HAP-1 (cell line): ENCODE measurements at regions not wholly inside any gene's neighbourhood (a gene's known extent, or its start where the extent isn't known, plus 50 kb on each side); places are given as distances from the start of the nearest gene placed in this dataset.
"Not testable (repeated sequence)": the region's sequence is repeated elsewhere in the genome, so short reads cannot be mapped to it uniquely, and the experiment has no call there.

Experiments used
- DNase-seq, 2 experiments: peaks; one replicate each; pipeline ENCODE4 v3.0.0-alpha.2; 2016 to 2020; ENCODE audit warnings: low spot score in 2 of 2
- H3K27me3 ChIP-seq: fragments of 250-450 bp; sonication (Bioruptor Pico); 2 replicates; pipeline ENCODE4 v1.5.1; 2020; ENCODE audit warnings: low read depth, mild to moderate bottlenecking, moderate library complexity
- H3K36me3 ChIP-seq: fragments of 250-450 bp; sonication (Bioruptor Pico); replicated peaks from 2 replicates; pipeline ENCODE4 v1.5.1; 2020; ENCODE audit warnings: mild to moderate bottlenecking
- H3K4me1 ChIP-seq: fragments of 250-450 bp; sonication (Bioruptor Pico); 2 replicates; pipeline ENCODE4 v1.5.1; 2020; ENCODE audit warnings: mild to moderate bottlenecking
- H3K4me3 ChIP-seq: fragments of 250-450 bp; sonication (Bioruptor Pico); 2 replicates; pipeline ENCODE4 v1.5.1; 2020; ENCODE audit warnings: mild to moderate bottlenecking, moderate library complexity
- H3K9me3 ChIP-seq: fragments of 250-450 bp; sonication (Bioruptor Pico); 2 replicates; pipeline ENCODE4 v1.5.1; 2020; ENCODE audit warnings: mild to moderate bottlenecking, moderate library complexity
- in situ Hi-C: fragments of 300-500 bp; cut with MboI; formaldehyde crosslinking; loops from 3 replicates; pipeline ENCODE4 v1.14.3; 2020; ENCODE audit warnings: low sequenced_read_pairs, inconsistent platforms, mixed read lengths

- in situ Hi-C loops: no loop called here
Measured at GRCh38 chr4:95779447-95779846, 60.4 kb upstream of the PDHA2 start.

GRCh38 chr4:95778666-95779065 lies 61.2 kb upstream of the PDHA2 start:
- no peak for DNase-seq
- no peaks in the 10 kb centered on the region for H3K4me1 ChIP-seq
- H3K27me3 ChIP-seq: no peaks in the 10 kb centered on the region
- in situ Hi-C loops: no loop called here
- H3K36me3 ChIP-seq: no peaks in the 10 kb centered on the region
- H3K4me3 ChIP-seq: no peak overlapping the region
- H3K9me3 ChIP-seq: no peaks in the 10 kb centered on the region

More at GRCh38 chr4:95779447-95779846, 60.4 kb upstream of the PDHA2 start:
- Histone ChIP-seq H3K36me3 (no peaks in the 10 kb centered on the region), H3K27me3 (no peaks in the 10 kb centered on the region), H3K4me1 (no peaks in the 10 kb centered on the region), H3K9me3 (no peaks in the 10 kb centered on the region), H3K4me3 (no peak overlapping the region)
- no peak for DNase-seq

DNA sequence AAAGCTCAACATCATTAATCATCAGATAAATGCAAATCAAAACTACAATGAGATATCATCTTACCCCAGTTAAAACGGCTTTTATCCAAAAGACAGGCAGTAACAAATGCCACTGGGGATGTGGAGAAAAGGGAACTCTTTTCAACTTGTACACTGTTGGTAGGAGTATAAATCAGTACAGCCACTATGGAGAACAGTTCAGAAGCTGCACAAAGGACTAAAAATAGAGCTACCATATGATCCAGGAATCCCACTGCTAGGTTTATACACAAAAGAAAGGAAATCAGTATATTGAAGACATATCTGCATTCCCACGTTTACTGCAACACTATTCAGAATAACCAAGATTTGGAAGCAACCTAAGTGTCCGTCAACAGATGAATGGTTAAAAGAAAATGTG lies 69.3 kb upstream of the PDHA2 start:
- H3K27me3 ChIP-seq, H3K4me1 ChIP-seq, H3K4me3 ChIP-seq, H3K36me3 ChIP-seq, H3K9me3 ChIP-seq, DNase-seq, in situ Hi-C loops: not testable (repeated sequence)

DNA sequence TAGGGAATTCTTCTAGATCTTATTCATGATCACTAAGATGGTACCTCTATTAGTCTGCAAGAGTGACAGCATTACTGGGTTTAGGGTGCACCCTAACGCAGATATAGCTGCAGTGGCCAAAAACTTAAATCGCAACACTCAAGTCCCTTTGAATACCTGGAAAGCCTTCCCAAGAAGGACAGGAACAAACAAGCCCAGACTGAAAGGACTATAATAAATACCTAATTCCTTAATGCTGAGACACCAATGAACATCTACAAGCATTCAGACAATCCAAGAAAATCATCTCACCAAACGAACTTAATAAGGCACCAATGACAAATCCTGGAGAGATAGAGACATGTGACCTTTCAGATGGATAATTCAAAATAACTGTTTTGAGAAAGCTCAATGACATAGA lies 74.9 kb upstream of the PDHA2 start:
- in situ Hi-C loops: no loop called here
- H3K4me3 ChIP-seq: no peak overlapping the region
- H3K27me3 ChIP-seq: no peaks in the 10 kb centered on the region
- H3K9me3 ChIP-seq: no peaks in the 10 kb centered on the region
- H3K36me3 ChIP-seq: no peaks in the 10 kb centered on the region
- no peak for DNase-seq
- peaks cover 8% of the 10 kb centered on the region for H3K4me1 ChIP-seq

DNA sequence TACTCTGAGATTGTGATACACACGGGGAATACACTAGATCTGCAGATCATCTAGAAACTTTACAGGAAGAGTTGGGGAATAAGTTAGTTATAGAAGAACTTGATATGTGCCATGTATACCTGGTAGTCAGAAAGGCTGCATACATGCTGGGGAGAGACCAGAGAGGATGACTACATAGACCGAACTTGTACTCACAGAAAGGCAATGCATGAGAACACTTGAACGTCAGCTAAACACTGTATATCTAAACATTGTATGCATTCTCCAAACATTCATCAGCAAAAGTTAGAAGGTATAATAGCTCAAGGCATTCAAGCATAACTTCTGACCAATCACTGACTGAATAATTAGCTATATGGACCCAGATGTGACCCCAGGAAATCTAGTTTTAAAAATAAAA lies 78.0 kb upstream of the PDHA2 start:
- no peaks in the 10 kb centered on the region for H3K9me3 ChIP-seq
- H3K4me3 ChIP-seq: no peak overlapping the region
- peaks cover 28% of the 10 kb centered on the region for H3K4me1 ChIP-seq
- no peak for DNase-seq
- no peaks in the 10 kb centered on the region for H3K27me3 ChIP-seq
- in situ Hi-C loops: no loop called here
- H3K36me3 ChIP-seq: no peaks in the 10 kb centered on the region

- Histone ChIP-seq H3K27me3 (no peaks in the 10 kb centered on the region), H3K4me1 (peaks cover 33% of the 10 kb centered on the region), H3K36me3 (no peaks in the 10 kb centered on the region), H3K9me3 (no peaks in the 10 kb centered on the region), H3K4me3 (no peak overlapping the region)
- no peak for DNase-seq
- in situ Hi-C loops: no loop called here
Measured at GRCh38 chr4:95761426-95761825, 78.5 kb upstream of the PDHA2 start.

- peaks cover 35% of the 10 kb centered on the region for H3K4me1 ChIP-seq
- H3K36me3 ChIP-seq, H3K27me3 ChIP-seq, H3K4me3 ChIP-seq, in situ Hi-C loops, H3K9me3 ChIP-seq, DNase-seq: not testable (repeated sequence)
Measured at GRCh38 chr4:95760646-95761045, 79.2 kb upstream of the PDHA2 start.

GRCh38 chr4:95758001-95758400 lies 81.9 kb upstream of the PDHA2 start:
- in situ Hi-C loops: no loop called here
- H3K4me1 ChIP-seq: peaks cover 35% of the 10 kb centered on the region
- DNase-seq: no peak
- H3K9me3 ChIP-seq: no peaks in the 10 kb centered on the region
- no peaks in the 10 kb centered on the region for H3K36me3 ChIP-seq
- no peak overlapping the region for H3K4me3 ChIP-seq
- H3K27me3 ChIP-seq: no peaks in the 10 kb centered on the region

GRCh38 chr4:95754667-95755066 lies 85.2 kb upstream of the PDHA2 start:
- Histone ChIP-seq H3K4me1 (peaks cover 28% of the 10 kb centered on the region), H3K4me3 (no peak overlapping the region), H3K9me3 (no peaks in the 10 kb centered on the region), H3K36me3 (no peaks in the 10 kb centered on the region), H3K27me3 (no peaks in the 10 kb centered on the region)
- in situ Hi-C loops: no loop called here
- DNase-seq: no peak

- in situ Hi-C loops: no loop called here
- Histone ChIP-seq H3K36me3 (no peaks in the 10 kb centered on the region), H3K4me1 (peaks cover under 1% of the 10 kb centered on the region), H3K4me3 (no peak overlapping the region), H3K9me3 (no peaks in the 10 kb centered on the region), H3K27me3 (no peaks in the 10 kb centered on the region)
- DNase-seq: no peak
Measured at GRCh38 chr4:95749204-95749603, 90.7 kb upstream of the PDHA2 start.

GRCh38 chr4:95742872-95743271 lies 97.0 kb upstream of the PDHA2 start:
- no peaks in the 10 kb centered on the region for H3K36me3 ChIP-seq
- H3K9me3 ChIP-seq: no peaks in the 10 kb centered on the region; the same call in 1 of the 2 replicates
- in situ Hi-C loops: no loop called here
- peaks cover 5% of the 10 kb centered on the region for H3K4me1 ChIP-seq
- H3K27me3 ChIP-seq: no peaks in the 10 kb centered on the region
- no peak overlapping the region for H3K4me3 ChIP-seq
- DNase-seq: no peak

- Histone ChIP-seq H3K9me3 (no peaks in the 10 kb centered on the region; the same call in 1 of the 2 replicates), H3K4me1 (peaks cover 5% of the 10 kb centered on the region), H3K27me3 (no peaks in the 10 kb centered on the region), H3K4me3 (no peak overlapping the region), H3K36me3 (no peaks in the 10 kb centered on the region)
- DNase-seq: no peak
- in situ Hi-C loops: no loop called here
Measured at GRCh38 chr4:95742179-95742578, 97.7 kb upstream of the PDHA2 start.

DNA sequence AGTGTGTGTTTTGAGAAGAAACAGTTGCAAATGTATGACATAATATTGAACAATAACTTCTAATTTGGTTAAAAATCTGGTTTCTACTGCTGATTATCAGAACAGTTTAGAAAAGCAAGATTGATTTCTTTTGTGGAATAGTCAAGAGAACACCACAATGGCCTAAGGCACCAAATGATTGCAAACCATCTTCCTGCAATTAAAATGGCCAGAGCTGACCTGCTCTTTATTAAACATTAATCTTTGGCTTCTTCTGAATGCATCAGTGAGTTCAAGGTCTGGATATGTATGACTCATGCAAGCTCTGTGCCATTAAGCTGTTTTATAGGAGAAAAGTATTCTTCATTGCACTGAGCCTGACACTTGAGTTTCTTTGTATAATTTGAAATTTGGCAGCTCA lies 107.8 kb upstream of the PDHA2 start:
- Histone ChIP-seq H3K36me3 (no peaks in the 10 kb centered on the region), H3K9me3 (no peaks in the 10 kb centered on the region), H3K27me3 (no peaks in the 10 kb centered on the region), H3K4me1 (no peaks in the 10 kb centered on the region), H3K4me3 (no peak overlapping the region)
- peak in 1 of 2 experiments; percentile 38 for DNase-seq
- in situ Hi-C loops: no loop called here

- Histone ChIP-seq H3K9me3 (no peaks in the 10 kb centered on the region), H3K27me3 (no peaks in the 10 kb centered on the region), H3K4me1 (no peaks in the 10 kb centered on the region), H3K36me3 (no peaks in the 10 kb centered on the region), H3K4me3 (no peak overlapping the region)
- no peak for DNase-seq
- in situ Hi-C loops: no loop called here
Measured at GRCh38 chr4:95729596-95729995, 110.3 kb upstream of the PDHA2 start.

- no peak for DNase-seq
- H3K4me1 ChIP-seq: no peaks in the 10 kb centered on the region
- H3K4me3 ChIP-seq: no peak overlapping the region
- in situ Hi-C loops: no loop called here
- H3K27me3 ChIP-seq: no peaks in the 10 kb centered on the region
- H3K36me3 ChIP-seq: no peaks in the 10 kb centered on the region
- no peaks in the 10 kb centered on the region for H3K9me3 ChIP-seq
Measured at GRCh38 chr4:95728145-95728544, 111.7 kb upstream of the PDHA2 start.
